ENCODE measurements at regions not wholly inside any gene's neighbourhood (a gene's known extent, or its start where the extent isn't known, plus 50 kb on each side); places are given as distances from the start of the nearest gene placed in this dataset.

- Mint-ChIP-seq H3K4me3 (no peak overlapping the region), H3K27ac (ENCODE audit: unreplicated experiment) (no peak overlapping the region), H3K4me1 (peaks cover 6% of the 10 kb centered on the region), H3K9me3 (peaks cover 15% of the 10 kb centered on the region), H3K36me3 (ENCODE audit: low read depth) (no peaks in the 10 kb centered on the region), H3K27me3 (ENCODE audit: low read depth) (peaks cover 8% of the 10 kb centered on the region)
- no peak for TF ChIP-seq CTCF (conservative IDR thresholded peaks at IDR 0.05)
- no peak for DNase-seq (ENCODE audit: low read depth, low spot score)
These were observed 1156.6 kb upstream of the AUTS2 start for GRCh38 chr7:68441645-68442044.

GRCh38 chr7:68442931-68443631 lies 1155.2 kb upstream of the AUTS2 start:
- Mint-ChIP-seq H3K27ac (ENCODE audit: unreplicated experiment) (no peak overlapping the region), H3K9me3 (peaks cover 15% of the 10 kb centered on the region), H3K36me3 (ENCODE audit: low read depth) (no peaks in the 10 kb centered on the region), H3K4me3 (no peak overlapping the region), H3K4me1 (peaks cover 6% of the 10 kb centered on the region), H3K27me3 (ENCODE audit: low read depth) (peaks cover 8% of the 10 kb centered on the region)
- DNase-seq (ENCODE audit: low read depth, low spot score) = no peak
- TF ChIP-seq CTCF (conservative IDR thresholded peaks at IDR 0.05) = no peak

DNA sequence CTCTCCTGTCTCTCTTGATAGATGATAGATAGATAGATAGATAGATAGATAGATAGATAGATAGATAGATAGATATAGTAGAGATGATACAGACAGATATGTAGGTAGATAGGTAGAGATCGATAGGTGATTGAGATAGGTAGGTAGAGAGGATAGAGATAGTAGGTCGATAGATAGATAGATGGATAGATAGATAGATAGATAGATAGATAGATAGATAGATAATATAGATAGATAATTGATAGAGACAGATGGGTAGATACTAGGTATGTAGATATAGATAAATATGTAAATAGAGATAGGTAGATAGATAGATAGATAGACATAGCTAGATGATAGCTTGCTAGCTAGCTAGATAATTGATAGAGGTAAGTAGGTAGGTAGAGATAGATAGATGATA lies 1154.2 kb upstream of the AUTS2 start:
- H3K27me3 Mint-ChIP-seq (ENCODE audit: low read depth) = peaks cover 12% of the 10 kb centered on the region
- no peak overlapping the region for H3K27ac Mint-ChIP-seq (ENCODE audit: unreplicated experiment)
- peaks cover 3% of the 10 kb centered on the region for H3K36me3 Mint-ChIP-seq (ENCODE audit: low read depth)
- DNase-seq (ENCODE audit: low read depth, low spot score) = no peak
- H3K4me1 Mint-ChIP-seq = peaks cover 6% of the 10 kb centered on the region
- H3K4me3 Mint-ChIP-seq = no peak overlapping the region
- peaks cover 12% of the 10 kb centered on the region for H3K9me3 Mint-ChIP-seq
- no peak for TF ChIP-seq CTCF (conservative IDR thresholded peaks at IDR 0.05)

DNA sequence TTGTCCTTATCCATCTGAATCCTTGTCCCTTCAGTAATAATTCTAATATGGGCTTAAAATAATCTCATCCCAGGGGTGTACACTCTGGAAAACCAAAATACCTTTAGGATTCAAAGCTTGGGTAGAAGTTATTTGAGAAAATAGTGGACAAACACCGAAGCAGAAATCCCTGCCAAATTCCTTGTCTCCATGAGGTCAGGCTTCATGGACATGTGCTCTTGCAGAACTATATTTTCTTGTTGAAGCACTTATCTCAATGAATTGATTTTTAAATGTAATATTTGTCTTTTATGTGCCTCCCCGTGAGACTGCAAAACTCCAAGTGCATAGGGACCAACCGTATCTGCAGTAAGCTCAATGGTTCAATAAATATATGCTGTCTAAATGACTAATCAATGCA lies 1153.3 kb upstream of the AUTS2 start:
- TF ChIP-seq CTCF (conservative IDR thresholded peaks at IDR 0.05) = no peak
- Mint-ChIP-seq H3K9me3 (peaks cover 11% of the 10 kb centered on the region), H3K27me3 (ENCODE audit: low read depth) (peaks cover 12% of the 10 kb centered on the region), H3K27ac (ENCODE audit: unreplicated experiment) (no peak overlapping the region), H3K4me3 (no peak overlapping the region), H3K36me3 (ENCODE audit: low read depth) (peaks cover 3% of the 10 kb centered on the region), H3K4me1 (peaks cover 6% of the 10 kb centered on the region)
- DNase-seq (ENCODE audit: low read depth, low spot score) = no peak

DNA sequence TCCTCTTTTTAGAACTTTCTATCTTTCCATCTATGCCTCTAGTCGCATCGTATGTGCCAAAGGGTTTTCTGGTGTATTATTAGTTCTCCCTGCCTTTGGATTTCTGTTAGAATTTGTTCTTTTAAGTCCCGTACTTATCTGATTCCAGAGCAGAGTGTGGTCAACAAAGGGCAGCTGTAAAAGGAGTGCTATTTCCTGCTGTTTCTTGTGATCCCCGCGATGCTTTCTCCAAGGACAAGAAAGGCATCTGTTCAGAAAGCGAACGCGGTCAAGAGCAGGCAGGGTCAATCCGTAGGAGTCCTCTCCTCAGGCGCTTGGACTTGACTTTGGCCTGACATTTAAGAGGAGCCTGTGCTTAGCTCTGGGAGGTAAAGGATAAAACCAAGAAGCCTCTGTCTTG lies 1152.1 kb upstream of the AUTS2 start:
- H3K4me1 Mint-ChIP-seq = peaks cover 6% of the 10 kb centered on the region
- H3K27ac Mint-ChIP-seq (ENCODE audit: unreplicated experiment) = no peak overlapping the region
- peaks cover 3% of the 10 kb centered on the region for H3K36me3 Mint-ChIP-seq (ENCODE audit: low read depth)
- H3K9me3 Mint-ChIP-seq = peaks cover 9% of the 10 kb centered on the region
- no peak overlapping the region for H3K4me3 Mint-ChIP-seq
- DNase-seq (ENCODE audit: low read depth, low spot score) = no peak
- TF ChIP-seq CTCF (conservative IDR thresholded peaks at IDR 0.05) = no peak
- peaks cover 9% of the 10 kb centered on the region for H3K27me3 Mint-ChIP-seq (ENCODE audit: low read depth)
